ENCODE measurements at regions not wholly inside any gene's neighbourhood (a gene's known extent, or its start where the extent isn't known, plus 50 kb on each side); places are given as distances from the start of the nearest gene placed in this dataset.

DNA sequence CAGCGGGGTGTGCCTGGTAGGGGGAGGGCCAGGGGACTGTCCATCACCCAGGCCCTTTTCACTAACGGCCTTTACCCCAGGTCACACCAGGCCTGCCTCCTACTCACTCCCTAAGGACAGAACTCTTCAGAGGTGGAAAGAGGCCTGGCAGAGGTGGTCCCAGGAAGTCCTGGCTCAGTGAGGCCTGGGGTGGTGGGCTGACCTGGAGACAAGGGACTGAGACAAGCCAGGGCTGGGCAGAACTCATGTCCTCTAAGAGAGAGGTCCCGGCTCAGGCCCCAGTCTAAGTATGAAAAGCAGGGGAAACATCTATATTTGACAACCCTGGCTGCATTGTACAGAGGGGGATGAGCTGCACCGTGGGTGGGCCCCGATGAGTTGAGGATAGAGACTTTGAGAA is 65.9 kb upstream of the TEX51 start:
- H3K4me2 ChIP-seq (ENCODE audit: low read length): no peak overlapping the region
- H3K4me1 ChIP-seq (ENCODE audit: insufficient read depth, low read length, severe bottlenecking): no peaks in the 10 kb centered on the region
- no peaks in the 10 kb centered on the region for H3K36me3 ChIP-seq (ENCODE audit: insufficient read depth, low read length)
- no peak overlapping the region for H3K27ac ChIP-seq (ENCODE audit: low read depth, low read length, poor library complexity, severe bottlenecking)
- no peak overlapping the region for H3K9ac ChIP-seq (ENCODE audit: low read length)
- no peak overlapping the region for H2AFZ ChIP-seq (ENCODE audit: low read length)
- H3F3A ChIP-seq (ENCODE audit: insufficient read depth, low read length): no peaks in the 10 kb centered on the region
- H3K4me3 ChIP-seq (ENCODE audit: low read depth, low read length, poor library complexity, severe bottlenecking): no peak overlapping the region
- H3K9me2 ChIP-seq (ENCODE audit: low read depth, low read length): no peaks in the 10 kb centered on the region
- no peak for TF ChIP-seq EZH2 (IDR thresholded peaks at IDR 0.05; ENCODE audit: borderline replicate concordance, low read length)
- TF ChIP-seq, protein P1, sequence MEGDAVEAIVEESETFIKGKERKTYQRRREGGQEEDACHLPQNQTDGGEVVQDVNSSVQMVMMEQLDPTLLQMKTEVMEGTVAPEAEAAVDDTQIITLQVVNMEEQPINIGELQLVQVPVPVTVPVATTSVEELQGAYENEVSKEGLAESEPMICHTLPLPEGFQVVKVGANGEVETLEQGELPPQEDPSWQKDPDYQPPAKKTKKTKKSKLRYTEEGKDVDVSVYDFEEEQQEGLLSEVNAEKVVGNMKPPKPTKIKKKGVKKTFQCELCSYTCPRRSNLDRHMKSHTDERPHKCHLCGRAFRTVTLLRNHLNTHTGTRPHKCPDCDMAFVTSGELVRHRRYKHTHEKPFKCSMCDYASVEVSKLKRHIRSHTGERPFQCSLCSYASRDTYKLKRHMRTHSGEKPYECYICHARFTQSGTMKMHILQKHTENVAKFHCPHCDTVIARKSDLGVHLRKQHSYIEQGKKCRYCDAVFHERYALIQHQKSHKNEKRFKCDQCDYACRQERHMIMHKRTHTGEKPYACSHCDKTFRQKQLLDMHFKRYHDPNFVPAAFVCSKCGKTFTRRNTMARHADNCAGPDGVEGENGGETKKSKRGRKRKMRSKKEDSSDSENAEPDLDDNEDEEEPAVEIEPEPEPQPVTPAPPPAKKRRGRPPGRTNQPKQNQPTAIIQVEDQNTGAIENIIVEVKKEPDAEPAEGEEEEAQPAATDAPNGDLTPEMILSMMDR (IDR thresholded peaks at IDR 0.05; ENCODE audit: low read length): no peak
- no peaks in the 10 kb centered on the region for H3K27me3 ChIP-seq (ENCODE audit: insufficient read depth, low read length)
- no peaks in the 10 kb centered on the region for H3K79me2 ChIP-seq (ENCODE audit: insufficient read depth, low read length)
- no peaks in the 10 kb centered on the region for H3K9me3 ChIP-seq (ENCODE audit: low read length)
- H4K20me1 ChIP-seq (ENCODE audit: insufficient read depth, low read length): no peaks in the 10 kb centered on the region

DNA sequence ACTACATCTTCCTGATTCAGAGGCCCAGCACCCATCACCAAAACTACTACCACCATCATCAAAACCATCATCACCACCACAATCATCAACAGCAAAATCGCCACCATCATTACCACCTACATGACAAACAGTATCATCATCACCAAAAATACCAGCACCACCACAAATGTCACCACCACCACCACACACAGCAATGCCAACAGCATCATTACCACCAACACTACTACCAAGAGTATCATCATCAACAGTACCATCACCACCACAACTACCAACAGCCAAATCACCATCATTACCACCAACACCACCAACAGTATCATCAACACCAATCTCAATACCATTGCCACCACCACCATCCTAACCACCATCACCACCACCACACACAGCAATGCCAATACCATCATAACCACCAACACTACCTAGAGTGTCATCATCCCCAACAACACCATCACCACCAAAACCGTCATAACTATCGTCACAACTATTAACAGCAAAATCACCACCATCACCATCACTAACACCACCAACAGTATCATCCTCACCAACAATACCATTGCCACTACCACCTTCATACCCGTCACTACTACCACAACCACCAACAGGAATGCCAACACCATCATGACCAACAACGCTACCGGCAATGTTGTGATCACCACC is 64.6 kb upstream of the TEX51 start:
- Histone ChIP-seq H3K9ac (ENCODE audit: low read length) (no peak overlapping the region), H3F3A (ENCODE audit: insufficient read depth, low read length) (no peaks in the 10 kb centered on the region), H3K79me2 (ENCODE audit: insufficient read depth, low read length) (no peaks in the 10 kb centered on the region), H3K4me2 (ENCODE audit: low read length) (no peak overlapping the region), H2AFZ (ENCODE audit: low read length) (no peak overlapping the region), H3K36me3 (ENCODE audit: insufficient read depth, low read length) (no peaks in the 10 kb centered on the region), H3K4me1 (ENCODE audit: insufficient read depth, low read length, severe bottlenecking) (no peaks in the 10 kb centered on the region), H3K9me2 (ENCODE audit: low read depth, low read length) (no peaks in the 10 kb centered on the region), H3K4me3 (ENCODE audit: low read depth, low read length, poor library complexity, severe bottlenecking) (no peak overlapping the region), H4K20me1 (ENCODE audit: insufficient read depth, low read length) (no peaks in the 10 kb centered on the region), H3K27me3 (ENCODE audit: insufficient read depth, low read length) (no peaks in the 10 kb centered on the region), H3K27ac (ENCODE audit: low read depth, low read length, poor library complexity, severe bottlenecking) (no peak overlapping the region), H3K9me3 (ENCODE audit: low read length) (no peaks in the 10 kb centered on the region)
- TF ChIP-seq, protein P1 (IDR thresholded peaks at IDR 0.05; ENCODE audit: low read length): no peak
- no peak for TF ChIP-seq EZH2 (IDR thresholded peaks at IDR 0.05; ENCODE audit: borderline replicate concordance, low read length)

DNA sequence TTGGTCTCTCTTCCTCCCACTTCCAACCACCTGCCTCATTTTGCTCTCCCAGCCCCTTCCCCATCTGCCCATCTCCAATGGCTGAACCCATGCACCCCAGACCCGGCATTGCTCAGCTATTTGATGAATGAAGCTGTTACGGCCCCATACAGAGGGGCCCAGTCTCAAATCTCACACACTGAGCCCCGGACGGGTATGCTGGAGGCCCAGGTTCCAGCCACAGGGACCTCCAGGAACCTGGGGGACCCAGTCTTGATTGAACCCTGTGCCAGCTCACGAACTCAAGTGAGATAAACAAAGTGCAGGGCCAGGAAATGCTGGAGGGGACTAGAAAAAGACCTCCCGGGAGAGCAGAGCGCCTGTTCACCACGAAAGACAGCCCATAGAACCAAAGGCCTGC is 63.4 kb upstream of the TEX51 start:
- H3K27me3 ChIP-seq (ENCODE audit: insufficient read depth, low read length): no peaks in the 10 kb centered on the region
- no peaks in the 10 kb centered on the region for H3K9me3 ChIP-seq (ENCODE audit: low read length)
- no peaks in the 10 kb centered on the region for H3K9me2 ChIP-seq (ENCODE audit: low read depth, low read length)
- no peaks in the 10 kb centered on the region for H4K20me1 ChIP-seq (ENCODE audit: insufficient read depth, low read length)
- no peak overlapping the region for H2AFZ ChIP-seq (ENCODE audit: low read length)
- H3K4me1 ChIP-seq (ENCODE audit: insufficient read depth, low read length, severe bottlenecking): no peaks in the 10 kb centered on the region
- H3K9ac ChIP-seq (ENCODE audit: low read length): no peak overlapping the region
- H3K79me2 ChIP-seq (ENCODE audit: insufficient read depth, low read length): no peaks in the 10 kb centered on the region
- TF ChIP-seq EZH2 (IDR thresholded peaks at IDR 0.05; ENCODE audit: borderline replicate concordance, low read length): no peak
- TF ChIP-seq, protein P1 (IDR thresholded peaks at IDR 0.05; ENCODE audit: low read length): no peak
- no peaks in the 10 kb centered on the region for H3F3A ChIP-seq (ENCODE audit: insufficient read depth, low read length)
- H3K36me3 ChIP-seq (ENCODE audit: insufficient read depth, low read length): no peaks in the 10 kb centered on the region
- no peak overlapping the region for H3K4me3 ChIP-seq (ENCODE audit: low read depth, low read length, poor library complexity, severe bottlenecking)
- no peak overlapping the region for H3K27ac ChIP-seq (ENCODE audit: low read depth, low read length, poor library complexity, severe bottlenecking)
- no peak overlapping the region for H3K4me2 ChIP-seq (ENCODE audit: low read length)

Data from OCI-LY1 (cell line).